RWPE1 (cell line): ENCODE measurements at regions not wholly inside any gene's neighbourhood (a gene's known extent, or its start where the extent isn't known, plus 50 kb on each side); places are given as distances from the start of the nearest gene placed in this dataset.

Source experiments
- CTCF ChIA-PET: fragments of 350-600 bp; sonication (Branson Sonifier 250); formaldehyde crosslinking; extraction: SDS; loops from one replicate; lab custom pipeline; 2021; lab: Yijun Ruan, JAX
- POLR2A ChIA-PET: fragments of 400-600 bp; formaldehyde crosslinking; extraction: SDS; loops from one replicate; lab custom pipeline; 2020; ENCODE audit warnings: antibody characterized with exemption; ENCODE audit not compliant: low non-redundant PET; lab: Yijun Ruan, JAX
- DNase-seq: peaks from one replicate; pipeline ENCODE4 v3.0.0; 2012; ENCODE audit warnings: low spot score
- H3K27ac ChIP-seq: fragments of 450-650 bp; 2 replicates; pipeline ENCODE4 v1.5.1; 2017
- CTCF ChIP-seq: fragments of 450-650 bp; conservative IDR thresholded peaks from 2 replicates; pipeline ENCODE4 v1.5.1; 2017; ENCODE audit warnings: low read depth, mild to moderate bottlenecking

GRCh38 chr3:74271541-74271940, 342.9 kb downstream of the CNTN3 start:
- ChIA-PET CTCF (no interaction called here), POLR2A (no interaction called here)
- no peak for TF ChIP-seq CTCF
- no peak for DNase-seq
- H3K27ac ChIP-seq, result no peak overlapping the region

- no peak for TF ChIP-seq CTCF
- no peak overlapping the region for H3K27ac ChIP-seq
- POLR2A ChIA-PET, result no interaction called here
- DNase-seq, result no peak
- CTCF ChIA-PET, result no interaction called here
Observed at GRCh38 chr3:74269689-74270088, 344.8 kb downstream of the CNTN3 start.

- DNase-seq, result no peak
- TF ChIP-seq CTCF, result no peak
- no peak overlapping the region for H3K27ac ChIP-seq
- ChIA-PET POLR2A (no interaction called here), CTCF (interaction anchor here (1.1 kb wide), 1 partner anchor 733 kb away, joined by 3 read pairs; no protein-coding TSS in a partner anchor)
Observed at GRCh38 chr3:74268753-74269152, 345.7 kb downstream of the CNTN3 start.

- peak; percentile 20 for DNase-seq
- no peak overlapping the region for H3K27ac ChIP-seq
- ChIA-PET CTCF (interaction anchor here (1.1 kb wide), 1 partner anchor 734 kb away, joined by 3 read pairs; no protein-coding TSS in a partner anchor), POLR2A (no interaction called here)
- peak; percentile 83 for TF ChIP-seq CTCF
Observed at GRCh38 chr3:74267588-74268184, 346.8 kb downstream of the CNTN3 start.

GRCh38 chr3:74267131-74267530, 347.3 kb downstream of the CNTN3 start:
- POLR2A ChIA-PET, result no interaction called here
- TF ChIP-seq CTCF, result no peak
- H3K27ac ChIP-seq, result no peak overlapping the region
- no peak for DNase-seq
- CTCF ChIA-PET, result interaction anchor here (0.7 kb wide), 2 partner anchors 18 to 383 kb away, joined by 3 read pairs; no protein-coding TSS in a partner anchor

- ChIA-PET CTCF (no interaction called here), POLR2A (no interaction called here)
- no peak for DNase-seq
- no peak for TF ChIP-seq CTCF
- H3K27ac ChIP-seq, result no peak overlapping the region
Observed at GRCh38 chr3:74265069-74265468, 349.4 kb downstream of the CNTN3 start.
